GM10266 (cell line): ENCODE measurements at regions not wholly inside any gene's neighbourhood (a gene's known extent, or its start where the extent isn't known, plus 50 kb on each side); places are given as distances from the start of the nearest gene placed in this dataset.

ENCODE experiments used
- DNase-seq: peaks from one replicate; pipeline ENCODE4 v3.0.0; 2012; ENCODE audit errors: extremely low spot score
- CTCF ChIP-seq: IDR thresholded peaks from 2 replicates; pipeline ENCODE4 v1.5.1; 2012; ENCODE audit warnings: mild to moderate bottlenecking, low read depth; ENCODE audit not compliant: control insufficient read depth, insufficient read depth; ENCODE audit errors: missing control alignments

DNA sequence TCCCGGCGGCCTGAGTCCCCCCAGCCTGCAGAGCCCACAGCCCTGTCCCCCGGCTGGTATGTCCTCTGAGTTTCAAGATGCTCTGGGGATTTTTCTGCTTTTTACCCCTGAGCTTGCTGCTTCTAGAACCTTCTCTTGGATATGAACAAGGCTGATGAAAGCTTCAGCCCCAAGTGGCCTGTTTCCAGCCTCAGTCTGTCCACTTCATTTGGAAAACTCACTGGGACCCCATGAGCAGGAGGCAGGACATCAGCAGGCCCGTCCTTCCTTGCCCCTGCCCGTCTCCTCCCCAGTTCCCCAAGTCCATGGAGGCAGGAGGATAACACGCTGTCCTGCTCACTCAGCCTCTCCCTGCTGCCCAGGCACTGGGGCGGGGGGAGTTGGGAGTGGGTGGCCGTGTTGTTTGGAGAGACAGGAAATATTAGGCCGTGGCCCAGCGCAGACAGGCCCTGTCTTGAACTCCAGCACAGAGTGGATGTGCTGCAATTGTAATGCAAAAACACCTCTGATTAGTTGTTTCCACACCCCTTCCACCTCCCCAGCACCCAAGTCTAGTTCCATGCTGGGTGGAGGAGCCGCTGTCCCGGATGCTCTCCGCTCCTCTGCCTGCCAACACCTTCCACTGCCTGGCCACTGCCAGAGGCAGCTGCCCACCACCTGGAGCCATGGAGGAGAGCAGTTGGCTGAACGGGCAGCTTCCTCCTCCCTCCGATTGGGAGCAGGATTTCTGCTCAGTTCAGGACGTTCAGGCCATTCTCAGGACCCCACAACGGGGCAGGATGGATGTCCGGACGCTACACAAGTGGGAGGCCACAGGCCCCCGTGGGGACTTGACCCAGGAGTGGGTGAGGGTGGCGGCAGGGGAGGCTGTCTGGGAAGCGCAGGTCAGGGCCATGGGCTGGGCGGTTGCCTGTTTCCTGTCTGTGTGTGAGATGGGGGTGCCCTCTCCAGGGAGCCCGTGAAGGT, 216.9 kb upstream of the GSE1 start:
- no peak for DNase-seq
- TF ChIP-seq CTCF, result no peak

GRCh38 chr16:85396879-85397871, 215.9 kb upstream of the GSE1 start:
- peak; percentile 26 for TF ChIP-seq CTCF
- DNase-seq, result no peak

- no peak for TF ChIP-seq CTCF
- no peak for DNase-seq
Observed at GRCh38 chr16:85398050-85398451, 215.1 kb upstream of the GSE1 start.

GRCh38 chr16:85398688-85399582, 214.2 kb upstream of the GSE1 start:
- TF ChIP-seq CTCF, result no peak
- DNase-seq, result no peak

- DNase-seq, result no peak
- TF ChIP-seq CTCF, result no peak
Observed at GRCh38 chr16:85399583-85400284, 213.4 kb upstream of the GSE1 start.
